B cell (primary cell): ENCODE measurements at regions not wholly inside any gene's neighbourhood (a gene's known extent, or its start where the extent isn't known, plus 50 kb on each side); places are given as distances from the start of the nearest gene placed in this dataset.

Experiments
- CTCF ChIP-seq: fragments of 200-600 bp; IDR thresholded peaks from one replicate; pipeline ENCODE4 v1.8.0; 2022; ENCODE audit warnings: antibody characterized with exemption, mild to moderate bottlenecking
- EZH2 ChIP-seq: IDR thresholded peaks from 2 replicates; pipeline ENCODE4 v1.6.1; 2012; ENCODE audit warnings: borderline replicate concordance, low read depth, mild to moderate bottlenecking, moderate library complexity, low read length; ENCODE audit not compliant: insufficient read depth, poor library complexity, severe bottlenecking

- TF ChIP-seq CTCF = no peak
- TF ChIP-seq EZH2 = no peak
Measured at GRCh38 chr11:42913731-42914130, 398.1 kb upstream of the API5 start.
